SU-DHL-6 (cell line): ENCODE measurements at regions not wholly inside any gene's neighbourhood (a gene's known extent, or its start where the extent isn't known, plus 50 kb on each side); places are given as distances from the start of the nearest gene placed in this dataset.
"Not testable (repeated sequence)": the region's sequence is repeated elsewhere in the genome, so short reads cannot be mapped to it uniquely, and the experiment has no call there.

Source experiments
- H2AFZ ChIP-seq: fragments of 200-600 bp; sonication (generic); 2 replicates; pipeline ENCODE4 v1.6.1; 2014; ENCODE audit warnings: low read depth, mild to moderate bottlenecking, moderate library complexity, mixed read lengths, antibody characterized with exemption, low read length; ENCODE audit not compliant: severe bottlenecking
- H3F3A ChIP-seq: fragments of 200-600 bp; shearing (Covaris generic); 2 replicates; pipeline ENCODE4 v1.6.0; 2016; ENCODE audit warnings: antibody characterized with exemption, mild to moderate bottlenecking; ENCODE audit not compliant: insufficient read depth
- H3K27ac ChIP-seq: fragments of 200-600 bp; sonication (generic); 2 replicates; pipeline ENCODE4 v1.5.1; 2016; ENCODE audit warnings: low read depth, mild to moderate bottlenecking, low read length, moderate library complexity, mixed read lengths
- H3K27me3 ChIP-seq: fragments of 200-600 bp; sonication (generic), shearing (Covaris generic); 2 replicates; pipeline ENCODE4 v1.6.0; 2014; ENCODE audit warnings: mild to moderate bottlenecking, low read length
- H3K36me3 ChIP-seq: fragments of 200-600 bp; sonication (generic); 2 replicates; pipeline ENCODE4 v1.6.1; 2014; ENCODE audit warnings: mild to moderate bottlenecking, low read length, mixed read lengths
- H3K4me2 ChIP-seq: fragments of 300-600, 200-600 bp; shearing (Covaris generic), sonication (generic); 2 replicates; pipeline ENCODE4 v1.6.0; 2014; ENCODE audit warnings: low read length, low read depth, mild to moderate bottlenecking; ENCODE audit not compliant: poor library complexity, severe bottlenecking
- H3K4me3 ChIP-seq: fragments of 200-600 bp; sonication (generic); 2 replicates; pipeline ENCODE4 v1.5.1; 2014; ENCODE audit warnings: antibody characterized with exemption, low read length, mild to moderate bottlenecking, mixed read lengths; ENCODE audit not compliant: insufficient read depth, poor library complexity, severe bottlenecking
- H3K79me2 ChIP-seq: fragments of 200-600 bp; sonication (generic); 2 replicates; pipeline ENCODE4 v1.6.1; 2014; ENCODE audit warnings: mild to moderate bottlenecking, low read length, moderate library complexity; ENCODE audit not compliant: insufficient read depth
- H3K9ac ChIP-seq: fragments of 200-600 bp; sonication (generic); 2 replicates; pipeline ENCODE4 v1.7.0; 2014; ENCODE audit warnings: mild to moderate bottlenecking, low read length
- H3K9me2 ChIP-seq: fragments of 200-600 bp; sonication (generic); replicated peaks from 2 replicates; pipeline ENCODE4 v1.6.1; 2014; ENCODE audit warnings: low read length; ENCODE audit not compliant: insufficient read depth
- H3K9me3 ChIP-seq: fragments of 200-600 bp; sonication (generic); 2 replicates; pipeline ENCODE4 v1.6.1; 2014; ENCODE audit warnings: low read length, mixed read lengths; ENCODE audit not compliant: insufficient read depth
- H4K20me1 ChIP-seq: fragments of 200-600 bp; sonication (generic); 2 replicates; pipeline ENCODE4 v1.6.1; 2014; ENCODE audit warnings: low read depth, mild to moderate bottlenecking, antibody characterized with exemption, low read length, moderate library complexity, mixed read lengths

DNA sequence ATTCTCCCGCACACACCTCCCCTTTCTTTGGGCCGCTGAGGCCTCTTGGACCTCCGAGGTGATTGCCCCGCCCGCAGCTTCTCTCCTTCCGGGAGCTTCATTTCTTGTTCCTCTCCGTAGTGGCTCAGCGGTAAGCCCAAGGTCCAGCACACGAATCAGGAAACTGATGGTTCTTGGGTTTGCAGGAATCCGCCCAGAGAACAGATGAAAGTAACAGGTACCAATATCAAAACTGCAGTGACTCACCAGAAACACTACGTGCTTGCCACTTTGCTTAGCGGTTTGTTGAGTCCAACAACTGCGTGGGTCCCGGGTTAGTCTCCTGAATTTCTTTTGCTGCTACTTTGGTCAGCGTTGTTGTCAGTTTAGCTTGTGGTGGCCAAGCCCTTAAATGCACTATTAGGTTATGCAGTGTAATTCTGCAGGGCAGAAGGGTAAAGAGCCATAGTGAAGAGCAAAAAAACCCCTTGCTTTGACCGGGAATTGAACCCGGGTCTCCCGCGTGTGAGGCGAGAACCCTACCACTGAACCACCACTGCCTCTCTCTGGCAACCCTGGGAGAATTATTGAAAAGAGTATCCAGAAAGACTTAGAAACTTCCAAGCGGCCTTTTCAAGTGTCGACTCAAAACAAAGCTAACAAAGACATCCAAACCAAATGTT is 74.2 kb upstream of the FCGR1A start:
- not testable (repeated sequence) for H4K20me1 ChIP-seq, H3K4me2 ChIP-seq, H3K79me2 ChIP-seq, H3K9me2 ChIP-seq, H2AFZ ChIP-seq, H3K9ac ChIP-seq, H3K36me3 ChIP-seq, H3F3A ChIP-seq, H3K27me3 ChIP-seq, H3K27ac ChIP-seq, H3K9me3 ChIP-seq, H3K4me3 ChIP-seq

DNA sequence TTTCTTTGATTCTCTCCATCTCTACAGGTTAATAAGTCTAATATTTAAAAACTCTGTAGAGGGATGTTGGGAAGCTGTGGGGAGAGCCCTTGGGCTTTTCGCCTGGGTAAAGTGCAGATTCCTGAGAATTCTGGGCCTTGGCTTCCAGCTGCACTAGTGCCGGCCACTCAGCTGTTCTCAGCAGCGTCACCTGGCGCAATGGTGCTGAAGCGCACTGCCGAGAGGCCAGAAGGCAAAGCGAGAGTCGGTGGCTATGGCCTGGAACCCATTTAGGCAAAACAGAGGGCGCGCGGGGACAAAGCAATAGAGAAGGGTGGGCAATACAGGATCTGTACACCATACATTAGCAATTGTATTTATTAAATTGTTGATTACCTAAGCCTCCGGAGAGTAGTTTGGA is 70.8 kb upstream of the FCGR1A start:
- not testable (repeated sequence) for H3K9me3 ChIP-seq, H3K79me2 ChIP-seq, H3K36me3 ChIP-seq, H2AFZ ChIP-seq, H3K4me3 ChIP-seq, H3K9me2 ChIP-seq, H3K9ac ChIP-seq, H3K4me2 ChIP-seq, H3K27me3 ChIP-seq, H3F3A ChIP-seq, H3K27ac ChIP-seq, H4K20me1 ChIP-seq

GRCh38 chr1:149712154-149712927 is 70.2 kb upstream of the FCGR1A start:
- not testable (repeated sequence) for H3K9me3 ChIP-seq, H4K20me1 ChIP-seq, H2AFZ ChIP-seq, H3K27me3 ChIP-seq, H3K79me2 ChIP-seq, H3F3A ChIP-seq, H3K9me2 ChIP-seq, H3K27ac ChIP-seq, H3K4me3 ChIP-seq, H3K4me2 ChIP-seq, H3K36me3 ChIP-seq, H3K9ac ChIP-seq

DNA sequence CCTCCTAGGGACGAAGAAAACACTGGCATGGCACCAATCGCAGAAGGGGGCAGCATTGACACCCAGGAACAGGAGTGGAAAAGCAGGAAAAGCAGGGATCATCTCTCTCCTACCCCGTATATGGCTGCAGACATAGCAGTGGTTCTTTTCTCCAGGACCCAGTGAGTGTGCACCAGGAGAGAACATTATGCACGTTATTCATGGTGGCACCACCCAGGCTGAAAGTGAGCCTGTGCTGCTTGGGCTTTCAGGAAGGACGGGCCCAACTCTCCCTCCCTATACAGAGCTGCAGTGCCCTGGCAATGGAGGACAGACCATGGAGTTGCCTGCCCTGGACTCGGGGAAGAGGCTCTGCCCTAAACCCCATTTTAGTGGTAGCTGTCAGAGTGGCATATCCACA is 69.0 kb upstream of the FCGR1A start:
- H3K9me3 ChIP-seq, H3K4me3 ChIP-seq, H3F3A ChIP-seq, H4K20me1 ChIP-seq, H3K4me2 ChIP-seq, H3K9ac ChIP-seq, H3K27ac ChIP-seq, H3K36me3 ChIP-seq, H2AFZ ChIP-seq, H3K27me3 ChIP-seq, H3K79me2 ChIP-seq, H3K9me2 ChIP-seq: not testable (repeated sequence)

DNA sequence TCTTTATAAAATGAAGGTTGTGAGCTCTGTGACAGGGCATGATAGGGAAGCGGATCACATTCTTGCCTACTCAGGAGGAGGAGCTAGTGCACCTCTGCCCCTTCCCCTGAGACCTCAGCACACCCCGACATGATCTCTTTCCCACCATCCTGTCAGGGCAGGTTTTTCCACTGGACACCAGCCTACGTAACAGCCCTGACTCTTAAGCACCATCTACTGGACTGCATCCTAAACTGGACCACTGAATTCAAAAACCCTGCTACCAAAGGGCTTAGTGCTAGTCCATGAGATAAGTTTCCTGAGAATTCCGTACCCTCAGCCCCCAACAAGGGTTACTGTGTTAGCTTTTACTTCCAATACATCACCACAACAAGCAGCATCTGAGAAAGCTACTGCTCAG is 68.5 kb upstream of the FCGR1A start:
- H3K27ac ChIP-seq, H3K9me3 ChIP-seq: not testable (repeated sequence)

DNA sequence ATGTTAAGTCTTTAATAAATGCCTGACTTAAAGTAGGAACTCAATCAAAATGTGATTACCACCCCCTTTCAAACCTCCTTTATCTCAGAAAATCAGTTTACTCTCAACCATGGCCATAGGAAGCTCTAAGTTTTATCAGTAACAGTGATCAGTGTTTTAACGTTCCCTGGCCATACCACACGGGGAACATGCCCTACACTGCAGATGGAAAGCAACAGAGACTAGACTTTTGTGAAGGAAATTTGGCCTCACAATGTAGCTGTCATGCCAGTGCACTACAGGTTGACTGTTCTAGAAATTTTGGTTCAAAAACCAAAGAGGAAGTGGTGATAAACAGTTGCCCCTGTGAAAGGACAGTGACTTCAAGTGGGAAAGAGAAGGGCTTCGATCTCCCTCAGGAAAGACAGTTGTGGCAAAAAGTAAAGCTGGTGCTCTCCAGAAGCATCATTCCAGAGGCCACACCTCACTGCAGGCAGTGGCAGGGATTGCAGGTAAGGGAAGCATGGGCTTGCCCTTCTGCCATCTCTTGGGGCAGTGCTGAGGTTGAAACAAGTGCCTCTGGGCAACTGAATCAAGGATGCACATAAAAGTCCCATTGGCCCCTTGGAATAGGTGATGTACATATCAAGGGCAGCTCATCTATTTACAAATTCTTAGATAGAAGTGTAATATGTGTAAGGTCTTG is 57.7 kb upstream of the FCGR1A start:
- H2AFZ ChIP-seq, H3K36me3 ChIP-seq, H4K20me1 ChIP-seq, H3K79me2 ChIP-seq, H3K9me3 ChIP-seq, H3K27me3 ChIP-seq, H3K4me3 ChIP-seq, H3K9ac ChIP-seq, H3K4me2 ChIP-seq, H3K27ac ChIP-seq, H3F3A ChIP-seq, H3K9me2 ChIP-seq: not testable (repeated sequence)

More for the DNA sequence above, 68.5 kb upstream of the FCGR1A start:
- not testable (repeated sequence) for H3K4me2 ChIP-seq, H3K79me2 ChIP-seq, H3K36me3 ChIP-seq, H3F3A ChIP-seq, H4K20me1 ChIP-seq, H2AFZ ChIP-seq, H3K9me2 ChIP-seq, H3K4me3 ChIP-seq, H3K27me3 ChIP-seq, H3K9ac ChIP-seq

GRCh38 chr1:149726688-149727087 is 55.8 kb upstream of the FCGR1A start:
- not testable (repeated sequence) for H3K27me3 ChIP-seq, H3K4me2 ChIP-seq, H3F3A ChIP-seq, H3K27ac ChIP-seq, H3K9me2 ChIP-seq, H3K36me3 ChIP-seq, H3K79me2 ChIP-seq, H2AFZ ChIP-seq, H3K9me3 ChIP-seq, H4K20me1 ChIP-seq, H3K9ac ChIP-seq, H3K4me3 ChIP-seq

DNA sequence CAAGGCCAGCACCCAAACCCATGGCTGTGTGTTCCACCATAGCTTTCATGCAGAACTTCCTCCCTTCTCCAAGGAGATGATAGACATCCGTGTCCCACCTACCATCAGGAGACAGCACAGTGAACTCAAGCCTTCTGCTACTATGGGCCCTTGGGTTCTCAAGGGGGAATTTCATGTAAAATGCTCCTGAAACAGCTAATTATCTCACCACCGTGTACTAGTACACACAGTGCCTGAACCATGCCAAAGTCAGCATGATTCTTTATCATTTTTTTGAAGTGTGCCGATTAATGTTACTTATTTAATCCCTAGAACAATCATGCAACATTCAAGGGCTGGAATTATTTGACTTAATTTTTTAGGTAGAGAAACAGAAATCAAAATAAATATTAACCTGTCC is 53.9 kb upstream of the FCGR1A start:
- not testable (repeated sequence) for H3K27me3 ChIP-seq, H3K36me3 ChIP-seq, H3K79me2 ChIP-seq, H3F3A ChIP-seq, H3K9me3 ChIP-seq, H2AFZ ChIP-seq, H3K9me2 ChIP-seq, H3K4me2 ChIP-seq, H4K20me1 ChIP-seq, H3K4me3 ChIP-seq, H3K27ac ChIP-seq, H3K9ac ChIP-seq
